B cell (primary cell): ENCODE measurements at regions not wholly inside any gene's neighbourhood (a gene's known extent, or its start where the extent isn't known, plus 50 kb on each side); places are given as distances from the start of the nearest gene placed in this dataset.

Source experiments
- ATAC-seq: fragments of 200-7000 bp; cut with Tn5 transposase; one replicate; pipeline ENCODE4 v1.10.0; 2021; ENCODE audit warnings: low read depth, mild to moderate bottlenecking, moderate number of reproducible peaks, moderate library complexity
- CTCF ChIA-PET: fragments of 350-600 bp; sonication (Branson Sonifier 250); formaldehyde crosslinking; loops from one replicate; lab custom pipeline; 2021; ENCODE audit warnings: antibody characterized with exemption, inconsistent platforms; lab: Charles Lee
- POLR2A ChIA-PET: fragments of 350-600 bp; sonication (Branson Sonifier 250); formaldehyde crosslinking; loops from one replicate; lab custom pipeline; 2021; ENCODE audit warnings: antibody characterized with exemption; lab: Charles Lee
- DNase-seq: peaks from one replicate; pipeline ENCODE4 v3.0.0; 2013
- H2AFZ ChIP-seq: 2 replicates; pipeline ENCODE4 v1.6.1; 2012; ENCODE audit warnings: mild to moderate bottlenecking, low read depth, low read length; ENCODE audit not compliant: insufficient read depth, poor library complexity, severe bottlenecking
- H3K27ac ChIP-seq, 2 donors: 1 replicate in 1 of 2; 2 replicates in 1 of 2; pipeline ENCODE4 v1.5.1; 2012 to 2013; ENCODE audit warnings: low read length in 2 of 2, mild to moderate bottlenecking in 2 of 2, moderate library complexity in 1 of 2
- H3K27me3 ChIP-seq, 4 experiments: fragments of 200-600 bp in 1 of 4; sonication (generic) in 1 of 4; replicated peaks in 1 of 4; 1 replicate in 2 of 4; 2 replicates in 2 of 4; pipeline versions ENCODE4 v1.6.1 to v1.7.0; 2013 to 2016; ENCODE audit warnings: low read length in 3 of 4, mild to moderate bottlenecking in 2 of 4, mixed read lengths in 1 of 4, moderate library complexity in 1 of 4; ENCODE audit not compliant: insufficient read depth in 4 of 4, control insufficient read depth in 3 of 4; ENCODE audit errors: control extremely low read depth in 1 of 4
- H3K36me3 ChIP-seq, 2 experiments: replicated peaks in 1 of 2; 1 replicate in 1 of 2; 2 replicates in 1 of 2; pipeline versions ENCODE4 v1.6.1 to v1.7.1; 2013; ENCODE audit warnings: low read length in 1 of 2; ENCODE audit not compliant: insufficient read depth in 2 of 2, control insufficient read depth in 1 of 2; ENCODE audit errors: control extremely low read depth in 1 of 2, extremely low read depth in 1 of 2
- H3K4me1 ChIP-seq, 2 donors: fragments of 200-600 bp in 1 of 2; sonication (generic) in 1 of 2; 1 replicate in 1 of 2; 2 replicates in 1 of 2; pipeline versions ENCODE4 v1.5.1 to v1.6.1; 2013 to 2017; ENCODE audit warnings: low read length in 2 of 2; ENCODE audit not compliant: control insufficient read depth in 2 of 2, insufficient read depth in 2 of 2
- H3K4me2 ChIP-seq: replicated peaks from 2 replicates; pipeline ENCODE3; 2012; ENCODE audit warnings: mild to moderate bottlenecking, low read depth, low read length; ENCODE audit not compliant: poor library complexity, severe bottlenecking
- H3K4me3 ChIP-seq, 5 experiments: fragments of 200-600 bp in 1 of 5; sonication (generic) in 1 of 5; 1 replicate in 3 of 5; 2 replicates in 2 of 5; pipeline versions ENCODE4 v1.5.1 to v1.7.0; 2011 to 2016; ENCODE audit warnings: low read length in 4 of 5, mild to moderate bottlenecking in 4 of 5, low read depth in 2 of 5, control low read depth in 1 of 5, moderate library complexity in 1 of 5; ENCODE audit not compliant: insufficient read depth in 1 of 5; ENCODE audit errors: control extremely low read depth in 1 of 5, extremely low read depth in 1 of 5
- H3K79me2 ChIP-seq: fragments of 200-600 bp; sonication (generic); one replicate; pipeline ENCODE4 v1.6.0; 2016; ENCODE audit warnings: low read length; ENCODE audit not compliant: control insufficient read depth, insufficient read depth
- H3K9ac ChIP-seq: fragments of 200-600 bp; sonication (generic); 2 replicates; pipeline ENCODE4 v1.6.1; 2017; ENCODE audit warnings: mild to moderate bottlenecking, low read length, moderate library complexity
- H3K9me3 ChIP-seq, 3 donors: one replicate each; pipeline versions ENCODE4 v1.6.1 to v1.7.1; 2013; ENCODE audit warnings: low read length in 2 of 3; ENCODE audit not compliant: control insufficient read depth in 2 of 3, insufficient read depth in 1 of 3; ENCODE audit errors: control extremely low read depth in 1 of 3
- H4K20me1 ChIP-seq: 2 replicates; pipeline ENCODE4 v1.6.0; 2012; ENCODE audit warnings: mild to moderate bottlenecking, low read length; ENCODE audit not compliant: insufficient read depth, control insufficient read depth, poor library complexity, severe bottlenecking
- H3K27ac Mint-ChIP-seq: one replicate; pipeline ENCODE4 v1.8.0; 2021; ENCODE audit warnings: mixed read lengths
- H3K27me3 Mint-ChIP-seq: one replicate; pipeline ENCODE4 v1.8.0; 2021; ENCODE audit warnings: mixed read lengths
- H3K4me1 Mint-ChIP-seq: one replicate; pipeline ENCODE4 v1.8.0; 2021; ENCODE audit warnings: mixed read lengths
- H3K4me3 Mint-ChIP-seq: one replicate; pipeline ENCODE4 v1.8.0; 2021; ENCODE audit warnings: mixed read lengths
- H3K9me3 Mint-ChIP-seq: one replicate; pipeline ENCODE4 v1.8.0; 2022; ENCODE audit warnings: mixed read lengths; ENCODE audit not compliant: insufficient read depth
- EZH2 ChIP-seq: IDR thresholded peaks from 2 replicates; pipeline ENCODE4 v1.6.1; 2012; ENCODE audit warnings: borderline replicate concordance, low read depth, mild to moderate bottlenecking, moderate library complexity, low read length; ENCODE audit not compliant: insufficient read depth, poor library complexity, severe bottlenecking
- WGBS: methylation state at CpG from one replicate; pipeline ENCODE4 v1.1.5; 2013; ENCODE audit warnings: missing lambda C conversion rate; ENCODE audit not compliant: insufficient coverage; 5-methylcytosine and 5-hydroxymethylcytosine counted together
- intact Hi-C: fragments of 100-400 bp; cut with micrococcal nuclease; formaldehyde crosslinking; loops from one replicate; pipeline ENCODE4 v1.10.0; 2022
- TF ChIP-seq, protein P1 (sequence below): fragments of 200-600 bp; IDR thresholded peaks from one replicate; pipeline ENCODE4 v1.8.0; 2022; ENCODE audit warnings: antibody characterized with exemption, mild to moderate bottlenecking

DNA sequence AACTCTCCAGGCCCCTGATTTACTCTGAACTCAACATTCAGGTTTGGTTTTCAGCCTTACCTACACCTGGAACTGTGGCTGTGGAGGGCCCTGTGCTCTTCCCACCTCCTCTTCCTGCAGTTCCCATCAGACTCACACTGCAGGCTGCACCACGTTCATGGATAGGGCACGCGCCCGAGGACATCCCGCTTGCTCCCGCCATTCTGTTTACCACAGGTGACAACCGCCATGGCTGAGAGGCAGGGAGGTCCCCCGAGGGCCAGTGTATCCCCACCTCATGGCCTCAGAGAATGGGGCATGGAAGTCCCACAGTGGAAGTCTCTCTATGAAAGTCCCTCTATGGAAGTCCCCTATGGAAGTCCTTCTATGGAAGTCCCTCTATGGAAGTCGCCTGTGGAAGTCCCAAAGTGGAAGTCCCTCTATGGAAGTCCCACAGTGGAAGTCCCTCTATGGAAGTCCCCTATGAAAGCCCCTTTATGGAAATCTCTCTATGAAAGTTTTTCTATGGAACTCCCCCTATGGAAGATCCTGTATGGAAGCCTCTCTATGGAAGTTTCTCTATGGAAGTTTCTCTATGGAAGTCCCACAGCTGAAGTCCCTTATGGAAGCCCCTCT lies 358.4 kb upstream of the SALL3 start:
- Histone ChIP-seq H3K4me1 (peaks cover 6 to 7% of the 10 kb centered on the region in 2 donors), H3K27me3 (no peaks in the 10 kb centered on the region), H4K20me1 (no peaks in the 10 kb centered on the region), H3K4me2 (no peak overlapping the region), H2AFZ (no peak overlapping the region), H3K9ac (no peak overlapping the region), H3K79me2 (no peaks in the 10 kb centered on the region), H3K9me3 (peaks cover 0 to 26% (median 0%) of the 10 kb centered on the region in 3 donors), H3K27ac (no peak overlapping the region), H3K36me3 (no peaks in the 10 kb centered on the region), H3K4me3 (no peak overlapping the region)
- CTCF ChIA-PET = no interaction called here
- intact Hi-C loops = no loop called here
- ATAC-seq (no peak), DNase-seq (no peak)
- Mint-ChIP-seq H3K4me3 (no peak overlapping the region), H3K4me1 (peaks cover 13% of the 10 kb centered on the region), H3K9me3 (peaks cover 9% of the 10 kb centered on the region), H3K27me3 (no peaks in the 10 kb centered on the region), H3K27ac (no peak overlapping the region)
- TF ChIP-seq, protein P1, sequence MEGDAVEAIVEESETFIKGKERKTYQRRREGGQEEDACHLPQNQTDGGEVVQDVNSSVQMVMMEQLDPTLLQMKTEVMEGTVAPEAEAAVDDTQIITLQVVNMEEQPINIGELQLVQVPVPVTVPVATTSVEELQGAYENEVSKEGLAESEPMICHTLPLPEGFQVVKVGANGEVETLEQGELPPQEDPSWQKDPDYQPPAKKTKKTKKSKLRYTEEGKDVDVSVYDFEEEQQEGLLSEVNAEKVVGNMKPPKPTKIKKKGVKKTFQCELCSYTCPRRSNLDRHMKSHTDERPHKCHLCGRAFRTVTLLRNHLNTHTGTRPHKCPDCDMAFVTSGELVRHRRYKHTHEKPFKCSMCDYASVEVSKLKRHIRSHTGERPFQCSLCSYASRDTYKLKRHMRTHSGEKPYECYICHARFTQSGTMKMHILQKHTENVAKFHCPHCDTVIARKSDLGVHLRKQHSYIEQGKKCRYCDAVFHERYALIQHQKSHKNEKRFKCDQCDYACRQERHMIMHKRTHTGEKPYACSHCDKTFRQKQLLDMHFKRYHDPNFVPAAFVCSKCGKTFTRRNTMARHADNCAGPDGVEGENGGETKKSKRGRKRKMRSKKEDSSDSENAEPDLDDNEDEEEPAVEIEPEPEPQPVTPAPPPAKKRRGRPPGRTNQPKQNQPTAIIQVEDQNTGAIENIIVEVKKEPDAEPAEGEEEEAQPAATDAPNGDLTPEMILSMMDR = no peak
- no peak for TF ChIP-seq EZH2
- 96% methylated on average over 9 of the region's 9 CpGs for WGBS
- POLR2A ChIA-PET = no interaction called here

DNA sequence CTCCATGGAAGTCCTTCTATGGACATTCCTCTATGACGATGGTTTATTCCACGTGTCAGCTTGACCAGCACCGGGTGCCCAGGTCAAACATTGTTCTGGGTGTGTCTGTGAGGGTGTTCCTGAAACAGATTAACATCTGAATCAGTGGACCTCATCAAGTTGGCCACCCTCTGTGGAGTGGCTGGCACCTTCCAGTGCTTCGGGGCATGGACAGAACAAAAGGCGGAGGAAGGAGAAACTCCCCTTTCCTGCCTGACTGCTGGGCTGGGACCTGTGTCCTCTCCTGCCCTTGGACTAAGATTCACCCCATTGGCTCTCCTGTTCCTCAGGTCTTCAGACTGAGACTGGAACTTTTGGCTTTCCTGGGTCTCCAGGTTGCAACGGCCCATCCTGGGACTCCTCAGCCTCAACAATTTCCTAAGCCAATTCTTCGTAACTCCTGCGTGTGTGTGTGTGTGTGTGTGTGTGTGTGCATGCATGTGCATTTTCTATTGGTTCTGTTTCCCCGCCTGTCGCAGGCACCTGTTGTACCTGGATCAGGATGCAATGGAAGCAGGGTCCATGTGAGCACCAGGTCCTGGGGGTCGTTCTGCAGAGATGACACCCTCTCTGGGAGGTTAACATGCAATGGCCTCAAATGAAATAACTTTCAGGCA lies 357.2 kb upstream of the SALL3 start:
- TF ChIP-seq, protein P1 = no peak
- TF ChIP-seq EZH2 = no peak
- Histone ChIP-seq H2AFZ (no peak overlapping the region), H3K79me2 (no peaks in the 10 kb centered on the region), H3K27me3 (no peaks in the 10 kb centered on the region), H4K20me1 (no peaks in the 10 kb centered on the region), H3K9ac (no peak overlapping the region), H3K27ac (no peak overlapping the region), H3K4me2 (no peak overlapping the region), H3K4me1 (peaks cover 6 to 11% of the 10 kb centered on the region in 2 donors), H3K4me3 (no peak overlapping the region), H3K36me3 (no peaks in the 10 kb centered on the region), H3K9me3 (peaks cover 0 to 26% (median 0%) of the 10 kb centered on the region in 3 donors)
- peaks cover 13% of the 10 kb centered on the region for H3K4me1 Mint-ChIP-seq
- H3K4me3 Mint-ChIP-seq = no peak overlapping the region
- ChIA-PET CTCF (no interaction called here), POLR2A (no interaction called here)
- intact Hi-C loops = no loop called here
- no peak for DNase-seq
- H3K27ac Mint-ChIP-seq = no peak overlapping the region
- 87% methylated on average over 8 of the region's 11 CpGs for whole genome bisulfite sequencing
- no peak for ATAC-seq
- peaks cover 6% of the 10 kb centered on the region for H3K9me3 Mint-ChIP-seq
- H3K27me3 Mint-ChIP-seq = no peaks in the 10 kb centered on the region
